Liver (tissue), 3 donors: ENCODE measurements at regions not wholly inside any gene's neighbourhood (a gene's known extent, or its start where the extent isn't known, plus 50 kb on each side); places are given as distances from the start of the nearest gene placed in this dataset.

ENCODE experiments used
- ATF3 ChIP-seq: IDR thresholded peaks from 2 replicates; pipeline ENCODE4 v1.6.1; 2016; ENCODE audit warnings: antibody characterized with exemption
- CTCF ChIP-seq: fragments of 150-350 bp; IDR thresholded peaks from 2 replicates; pipeline ENCODE4 v1.5.1; 2017; ENCODE audit warnings: improper control_type of control experiment, low read depth, low read length; ENCODE audit not compliant: missing input control
- REST ChIP-seq: IDR thresholded peaks from 2 replicates; pipeline ENCODE4 v1.6.1; 2016; ENCODE audit warnings: antibody characterized with exemption, mild to moderate bottlenecking
- donor health status: healthy.
- donor health status: healthy.

DNA sequence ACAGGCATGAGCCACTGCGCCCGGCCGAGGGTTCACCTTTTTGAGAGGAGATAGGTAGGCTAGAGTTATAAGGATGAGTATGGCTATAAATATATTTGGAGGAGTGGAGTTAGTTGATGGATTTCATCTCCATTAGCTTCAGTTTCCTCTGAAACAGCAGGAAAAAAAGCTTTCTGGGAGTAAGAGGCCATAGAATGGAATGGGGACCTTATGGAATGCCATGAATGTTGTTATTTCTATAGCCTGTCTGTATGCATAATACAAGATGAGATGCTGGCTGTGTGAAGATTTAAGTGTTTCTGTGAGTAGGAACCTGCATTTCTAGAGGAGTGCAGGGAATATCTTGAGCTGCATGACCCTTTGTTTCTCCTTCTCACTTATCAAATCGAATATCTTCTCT lies 114.9 kb upstream of the ARX start:
- TF ChIP-seq ATF3: no peak
- no peak for TF ChIP-seq CTCF
- no peak for TF ChIP-seq REST
